GM13977 (cell line): ENCODE measurements at regions not wholly inside any gene's neighbourhood (a gene's known extent, or its start where the extent isn't known, plus 50 kb on each side); places are given as distances from the start of the nearest gene placed in this dataset.
"Not testable (repeated sequence)": the region's sequence is repeated elsewhere in the genome, so short reads cannot be mapped to it uniquely, and the experiment has no call there.

Source experiments
- DNase-seq: peaks from one replicate; pipeline ENCODE4 v3.0.0; 2012; ENCODE audit warnings: low spot score
- CTCF ChIP-seq: IDR thresholded peaks from 2 replicates; pipeline ENCODE4 v1.5.1; 2012; ENCODE audit warnings: mild to moderate bottlenecking, control low read depth; ENCODE audit not compliant: insufficient read depth; ENCODE audit errors: extremely low read depth, missing control alignments
- in situ Hi-C: fragments of 300-500 bp; cut with MboI; formaldehyde crosslinking; loops from one replicate; pipeline ENCODE4 v1.12.0; 2022; ENCODE audit warnings: low sequenced_read_pairs, low pct_unique_long_range_greater_than_20kb, mixed read lengths, inconsistent platforms; ENCODE audit not compliant: unreplicated experiment

DNA sequence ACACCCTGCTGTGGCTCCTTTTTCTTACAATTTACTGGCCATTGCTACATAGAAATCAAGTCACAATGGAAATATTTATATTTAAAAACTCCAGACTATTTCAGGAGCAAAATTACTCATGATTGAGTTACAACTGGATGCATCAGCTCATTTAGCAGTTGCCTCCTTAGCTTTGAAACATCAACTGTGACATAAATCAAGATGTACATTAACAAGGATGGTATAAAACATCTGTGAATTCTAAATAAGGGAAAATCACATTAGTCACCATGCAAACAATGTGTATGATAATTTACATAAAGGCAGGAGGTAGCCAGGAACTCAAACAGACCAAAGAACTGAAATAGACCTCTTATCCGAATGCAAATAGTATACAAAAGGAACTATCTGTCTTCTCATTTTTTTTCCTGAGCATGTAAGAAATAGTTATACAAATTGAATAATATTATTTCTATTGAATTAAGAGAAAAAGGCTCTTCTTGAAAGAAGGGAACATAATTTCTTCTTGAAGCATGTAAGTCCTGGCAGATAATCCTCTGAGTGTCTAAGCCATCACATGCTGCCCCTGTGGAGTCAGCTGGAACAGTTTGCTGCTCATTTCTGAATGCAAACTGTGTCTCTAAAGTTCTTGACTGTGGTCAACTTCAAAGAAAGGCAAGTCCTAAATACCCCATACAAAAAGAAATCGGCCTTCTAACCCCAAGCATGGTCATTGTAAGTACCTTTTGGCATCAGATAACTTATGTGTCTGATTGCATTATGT is 151.2 kb downstream of the NAA11 start:
- DNase-seq = no peak
- no peak for TF ChIP-seq CTCF
- in situ Hi-C loops = no loop called here

GRCh38 chr4:79173186-79173585 is 152.7 kb downstream of the NAA11 start:
- no peak for TF ChIP-seq CTCF
- in situ Hi-C loops = no loop called here
- no peak for DNase-seq

DNA sequence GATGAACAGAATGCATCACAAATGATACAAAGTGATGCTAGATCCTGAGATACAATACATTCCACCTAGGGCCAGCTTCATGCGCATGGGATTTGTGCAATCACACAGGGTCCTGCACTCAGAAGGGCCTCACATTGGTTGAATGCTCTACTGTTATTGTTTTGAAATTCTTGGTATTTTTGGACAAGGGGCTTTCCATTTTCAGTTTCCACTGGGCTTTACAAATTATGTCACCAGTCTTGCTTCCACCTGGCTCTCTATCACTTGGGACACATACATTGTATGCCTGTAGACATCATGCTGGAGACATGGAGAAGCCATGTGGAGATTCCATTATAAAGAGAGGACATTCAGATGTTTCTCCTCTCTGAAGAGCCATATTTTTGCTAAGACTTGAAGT is 155.8 kb downstream of the NAA11 start:
- DNase-seq = no peak
- in situ Hi-C loops = no loop called here
- TF ChIP-seq CTCF = no peak

- no peak for DNase-seq
- in situ Hi-C loops = no loop called here
- no peak for TF ChIP-seq CTCF
These were observed 160.8 kb downstream of the NAA11 start for GRCh38 chr4:79164907-79165610.

- in situ Hi-C loops = no loop called here
- DNase-seq = no peak
- no peak for TF ChIP-seq CTCF
These were observed 161.8 kb downstream of the NAA11 start for GRCh38 chr4:79163981-79164490.

- no peak for DNase-seq
- in situ Hi-C loops = no loop called here
- no peak for TF ChIP-seq CTCF
These were observed 164.9 kb downstream of the NAA11 start for GRCh38 chr4:79160962-79161361.

GRCh38 chr4:79158705-79159104 is 167.2 kb downstream of the NAA11 start:
- in situ Hi-C loops, DNase-seq: not testable (repeated sequence)
